Stomach (tissue), 8 donors: ENCODE measurements at regions not wholly inside any gene's neighbourhood (a gene's known extent, or its start where the extent isn't known, plus 50 kb on each side); places are given as distances from the start of the nearest gene placed in this dataset.

Experiments
- DNase-seq, 2 donors: peaks; one replicate each; pipeline versions ENCODE4 v3.0.0 to v3.0.0-alpha.2; 2013 to 2019
- H3K27ac ChIP-seq, 5 donors: fragments of 200-600 bp in 4 of 5; sonication (generic) in 4 of 5; one replicate each; pipeline ENCODE4 v1.5.1; 2013 to 2019; ENCODE audit warnings: mild to moderate bottlenecking in 1 of 5, moderate library complexity in 1 of 5
- H3K27me3 ChIP-seq, 3 donors: fragments of 200-600 bp; sonication (generic); one replicate each; pipeline ENCODE4 v1.5.1; 2017 to 2019; ENCODE audit warnings: mixed run types in 1 of 3
- H3K36me3 ChIP-seq, 4 donors: fragments of 200-600 bp; sonication (generic); 1 replicate in 3 of 4; 2 replicates in 1 of 4; pipeline ENCODE4 v1.5.1; 2016 to 2019
- H3K4me1 ChIP-seq, 4 donors: fragments of 200-600 bp; sonication (generic); one replicate each; pipeline ENCODE4 v1.5.1; 2016 to 2019
- H3K4me3 ChIP-seq, 4 donors: fragments of 200-600 bp; sonication (generic) in 3 of 4; one replicate each; pipeline ENCODE4 v1.5.1; 2016 to 2019; ENCODE audit warnings: mild to moderate bottlenecking in 1 of 4
- H3K9me3 ChIP-seq, 4 donors: fragments of 200-600 bp; sonication (generic); one replicate each; pipeline ENCODE4 v1.5.1; 2016 to 2019
- EP300 ChIP-seq: sonication (generic); formaldehyde crosslinking; IDR thresholded peaks from one replicate; pipeline ENCODE4 v1.6.1; 2017; ENCODE audit warnings: antibody characterized with exemption
- POLR2A ChIP-seq, 4 donors: fragments of 450-650 bp; IDR thresholded peaks; one replicate each; pipeline ENCODE4 v1.6.1; 2016; ENCODE audit warnings: antibody characterized with exemption in 4 of 4, control low read depth in 2 of 4, mild to moderate bottlenecking in 1 of 4, moderate library complexity in 1 of 4
- POLR2AphosphoS5 ChIP-seq, 3 donors: sonication (generic); formaldehyde crosslinking; IDR thresholded peaks; one replicate each; pipeline ENCODE4 v1.6.1; 2016; ENCODE audit warnings: antibody characterized with exemption in 3 of 3
- WGBS, 5 donors: extraction: QIAGEN DNeasy Blood & Tissue Kit in 3 of 5; methylation state at CpG; one replicate each; pipeline versions ENCODE4 v1.1.5 to v1.1.7; 2013 to 2018; 5-methylcytosine and 5-hydroxymethylcytosine counted together
- intact Hi-C: fragments of 100-400 bp; cut with DNase I; formaldehyde crosslinking; loops from one replicate; pipeline ENCODE4 v1.15.1; 2023; ENCODE audit warnings: low total_unique reads
- TF ChIP-seq, protein P1 (sequence below), 7 experiments: fragments of 450-650 bp in 4 of 7; fragments of 200-600 bp in 3 of 7; sonication (generic) in 3 of 7; IDR thresholded peaks; one replicate each; pipeline ENCODE4 v1.5.1; 2016 to 2019; ENCODE audit warnings: antibody characterized with exemption in 7 of 7, control low read depth in 2 of 7, mild to moderate bottlenecking in 1 of 7
- donor health status: healthy with polysubstance abuse.
- donor health status: Bipolar disorder and iron deficiency.
- donor health status: healthy.

DNA sequence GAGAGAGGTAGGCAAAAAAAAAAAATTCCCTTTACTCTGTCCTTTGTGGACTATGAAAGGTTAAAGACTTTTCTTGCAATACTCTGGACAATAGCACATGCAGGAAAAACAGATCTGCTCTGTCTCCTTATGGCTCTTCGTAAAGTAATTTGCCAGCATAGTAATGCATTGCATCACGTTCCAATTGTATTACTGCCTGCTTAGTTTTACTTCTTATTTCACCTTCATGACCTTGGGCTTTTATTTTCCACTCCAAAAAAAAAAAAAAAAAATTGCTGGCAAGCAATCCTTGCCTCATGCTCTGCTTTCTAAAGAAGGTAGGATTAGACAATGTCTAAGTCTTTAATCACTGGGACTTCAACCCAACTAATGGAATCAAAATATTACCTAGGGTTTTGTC lies 1802.7 kb downstream of the SUCLG1 start:
- Histone ChIP-seq H3K9me3 (no peaks in the 10 kb centered on the region), H3K27ac (no peak overlapping the region), H3K4me1 (peaks cover 0 to 14% (median 6%) of the 10 kb centered on the region in 4 donors), H3K27me3 (no peaks in the 10 kb centered on the region), H3K36me3 (no peaks in the 10 kb centered on the region), H3K4me3 (no peak overlapping the region)
- WGBS, 5 donors, result 8 to 27% (median 20%) methylated on average over 2 of the region's 2 CpGs
- DNase-seq, result peak in 1 of 2 donors; percentile 21
- TF ChIP-seq EP300 (no peak), POLR2A (IDR thresholded peaks at IDR 0.05) (no peak), POLR2AphosphoS5 (IDR thresholded peaks at IDR 0.05) (no peak)
- TF ChIP-seq, protein P1, sequence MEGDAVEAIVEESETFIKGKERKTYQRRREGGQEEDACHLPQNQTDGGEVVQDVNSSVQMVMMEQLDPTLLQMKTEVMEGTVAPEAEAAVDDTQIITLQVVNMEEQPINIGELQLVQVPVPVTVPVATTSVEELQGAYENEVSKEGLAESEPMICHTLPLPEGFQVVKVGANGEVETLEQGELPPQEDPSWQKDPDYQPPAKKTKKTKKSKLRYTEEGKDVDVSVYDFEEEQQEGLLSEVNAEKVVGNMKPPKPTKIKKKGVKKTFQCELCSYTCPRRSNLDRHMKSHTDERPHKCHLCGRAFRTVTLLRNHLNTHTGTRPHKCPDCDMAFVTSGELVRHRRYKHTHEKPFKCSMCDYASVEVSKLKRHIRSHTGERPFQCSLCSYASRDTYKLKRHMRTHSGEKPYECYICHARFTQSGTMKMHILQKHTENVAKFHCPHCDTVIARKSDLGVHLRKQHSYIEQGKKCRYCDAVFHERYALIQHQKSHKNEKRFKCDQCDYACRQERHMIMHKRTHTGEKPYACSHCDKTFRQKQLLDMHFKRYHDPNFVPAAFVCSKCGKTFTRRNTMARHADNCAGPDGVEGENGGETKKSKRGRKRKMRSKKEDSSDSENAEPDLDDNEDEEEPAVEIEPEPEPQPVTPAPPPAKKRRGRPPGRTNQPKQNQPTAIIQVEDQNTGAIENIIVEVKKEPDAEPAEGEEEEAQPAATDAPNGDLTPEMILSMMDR (IDR thresholded peaks at IDR 0.05), result no peak
- intact Hi-C loops, result no loop called here

DNA sequence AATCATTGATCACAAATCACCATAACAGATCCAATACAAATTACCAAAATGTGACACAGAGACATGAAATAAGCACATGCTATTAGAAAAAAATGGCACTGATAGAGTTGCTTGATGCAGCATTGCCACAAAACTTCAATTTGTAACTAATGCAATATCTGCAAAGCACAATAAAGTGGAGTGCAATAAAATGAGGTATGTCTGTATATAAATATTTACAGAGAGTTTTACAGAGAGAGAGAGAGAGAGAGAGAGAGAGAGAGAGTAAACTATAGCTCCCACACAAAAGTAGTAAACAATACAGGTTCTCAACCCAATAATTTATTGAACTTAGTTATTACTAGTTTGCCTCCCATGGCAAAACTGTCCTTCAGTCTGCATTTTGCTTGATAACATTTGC lies 1807.0 kb downstream of the SUCLG1 start:
- H3K4me3 ChIP-seq, result no peak overlapping the region
- TF ChIP-seq EP300 (no peak), POLR2A (IDR thresholded peaks at IDR 0.05) (no peak), POLR2AphosphoS5 (IDR thresholded peaks at IDR 0.05) (no peak)
- TF ChIP-seq, protein P1 (IDR thresholded peaks at IDR 0.05), result no peak

DNA sequence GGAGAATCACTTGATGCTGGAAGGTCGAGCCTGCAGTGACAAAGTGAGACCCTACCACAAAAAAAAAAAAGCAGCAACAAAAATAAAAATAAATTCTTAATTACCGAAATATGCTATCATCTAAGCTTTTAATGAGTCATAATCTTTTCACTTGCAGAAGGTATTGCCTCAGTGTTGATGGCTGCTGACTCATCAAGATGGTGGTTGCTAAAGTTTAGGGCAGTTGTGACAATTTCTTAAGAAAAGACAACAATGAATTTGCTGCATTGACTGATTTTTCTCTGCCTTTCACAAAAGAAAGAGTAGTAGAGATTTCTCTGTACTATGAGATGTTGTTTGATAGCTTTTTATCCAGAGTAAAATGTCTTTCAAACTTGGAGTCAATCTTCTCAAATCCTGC lies 1809.0 kb downstream of the SUCLG1 start:
- TF ChIP-seq, protein P1 (IDR thresholded peaks at IDR 0.05), result no peak
- TF ChIP-seq POLR2A (IDR thresholded peaks at IDR 0.05), result no peak
- TF ChIP-seq POLR2AphosphoS5 (IDR thresholded peaks at IDR 0.05), result no peak
- TF ChIP-seq EP300, result no peak
- Histone ChIP-seq H3K27ac (no peak overlapping the region), H3K36me3 (no peaks in the 10 kb centered on the region), H3K4me1 (no peaks in the 10 kb centered on the region), H3K4me3 (no peak overlapping the region), H3K9me3 (peaks cover 0 to 8% (median 0%) of the 10 kb centered on the region in 4 donors), H3K27me3 (no peaks in the 10 kb centered on the region)
- WGBS, 5 donors, result 78 to 90% (median 89%) methylated on average over 2 of the region's 2 CpGs
- intact Hi-C loops, result no loop called here
- no peak for DNase-seq

More for the DNA sequence above, 1807.0 kb downstream of the SUCLG1 start:
- Histone ChIP-seq H3K36me3 (no peaks in the 10 kb centered on the region), H3K27ac (no peak overlapping the region), H3K4me1 (peaks cover 0 to 12% (median 5%) of the 10 kb centered on the region in 4 donors), H3K27me3 (no peaks in the 10 kb centered on the region), H3K9me3 (peaks cover 0 to 8% (median 0%) of the 10 kb centered on the region in 4 donors)
- DNase-seq, result no peak
- intact Hi-C loops, result no loop called here

DNA sequence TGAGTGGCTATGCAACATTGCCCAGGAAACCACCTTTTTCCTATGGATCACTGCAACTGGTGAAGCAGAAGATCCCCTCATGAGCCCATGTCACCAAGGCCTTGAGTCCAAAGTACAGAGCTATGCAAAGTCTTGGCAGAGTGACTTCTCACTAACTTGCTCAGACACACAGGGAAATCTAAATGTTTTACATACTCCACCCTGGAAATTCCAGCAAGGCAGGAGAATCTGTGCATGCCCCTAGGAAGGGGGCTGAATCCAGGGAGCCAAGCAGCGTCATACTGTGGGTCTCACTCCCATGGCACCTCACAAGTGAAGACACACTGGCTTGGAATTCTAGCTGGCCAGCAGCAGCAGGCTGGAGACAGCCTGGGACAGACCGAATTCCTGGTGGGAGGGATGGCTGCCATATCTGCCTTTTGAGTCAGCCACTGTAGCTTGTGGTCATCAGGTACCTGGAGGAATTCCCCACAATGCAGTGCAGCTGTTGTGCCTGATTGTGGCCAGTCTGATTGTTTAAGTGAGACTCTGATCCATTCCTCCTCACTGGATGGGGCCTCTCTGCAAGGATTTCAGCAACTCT lies 1817.4 kb downstream of the SUCLG1 start:
- no peak for DNase-seq
- no peaks in the 10 kb centered on the region for H3K27me3 ChIP-seq
- H3K9me3 ChIP-seq, result peaks cover 0 to 7% (median 0%) of the 10 kb centered on the region in 4 donors
- no peaks in the 10 kb centered on the region for H3K4me1 ChIP-seq
- 85 to 100% (median 90%) methylated on average over 2 of the region's 2 CpGs for WGBS, 5 donors
- TF ChIP-seq EP300, result no peak
- TF ChIP-seq, protein P1 (IDR thresholded peaks at IDR 0.05), result no peak
- TF ChIP-seq POLR2A (IDR thresholded peaks at IDR 0.05), result no peak
- TF ChIP-seq POLR2AphosphoS5 (IDR thresholded peaks at IDR 0.05), result no peak
- no peak overlapping the region for H3K27ac ChIP-seq
- intact Hi-C loops, result no loop called here
- no peak overlapping the region for H3K4me3 ChIP-seq
- no peaks in the 10 kb centered on the region for H3K36me3 ChIP-seq
